GM19238 (cell line): ENCODE measurements at regions not wholly inside any gene's neighbourhood (a gene's known extent, or its start where the extent isn't known, plus 50 kb on each side); places are given as distances from the start of the nearest gene placed in this dataset.
"Not testable (repeated sequence)": the region's sequence is repeated elsewhere in the genome, so short reads cannot be mapped to it uniquely, and the experiment has no call there.

Experiments used
- DNase-seq: peaks from one replicate; pipeline ENCODE4 v3.0.0; 2011; ENCODE audit warnings: low spot score; ENCODE audit not compliant: insufficient read length

GRCh38 chr4:4668355-4669210 is 126.7 kb upstream of the STX18 start:
- no peak for DNase-seq

- no peak for DNase-seq
Observed at GRCh38 chr4:4667622-4668081, 125.8 kb upstream of the STX18 start.

GRCh38 chr4:4666693-4667621 is 125.1 kb upstream of the STX18 start:
- no peak for DNase-seq

DNA sequence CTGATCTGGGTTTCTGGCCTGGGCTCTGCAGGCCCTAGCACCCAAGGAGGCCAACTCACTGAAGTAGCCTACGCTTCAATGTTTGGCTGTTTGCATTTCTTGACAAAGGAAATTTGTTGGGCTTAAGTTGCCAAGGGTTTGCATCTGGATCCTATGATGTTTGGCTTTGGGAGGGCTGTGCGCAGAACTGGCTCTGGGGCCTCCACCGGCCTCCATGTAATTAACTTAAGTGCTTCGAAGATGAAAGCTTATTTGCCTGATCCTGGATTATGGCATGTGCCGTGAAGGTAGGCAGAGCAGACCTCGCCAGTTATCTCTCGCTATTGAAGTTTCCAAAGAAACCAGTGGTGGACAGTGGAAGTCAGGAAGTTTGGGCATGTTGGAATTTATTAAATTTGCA is 124.3 kb upstream of the STX18 start:
- DNase-seq: no peak

GRCh38 chr4:4664234-4664633 is 122.4 kb upstream of the STX18 start:
- no peak for DNase-seq

DNA sequence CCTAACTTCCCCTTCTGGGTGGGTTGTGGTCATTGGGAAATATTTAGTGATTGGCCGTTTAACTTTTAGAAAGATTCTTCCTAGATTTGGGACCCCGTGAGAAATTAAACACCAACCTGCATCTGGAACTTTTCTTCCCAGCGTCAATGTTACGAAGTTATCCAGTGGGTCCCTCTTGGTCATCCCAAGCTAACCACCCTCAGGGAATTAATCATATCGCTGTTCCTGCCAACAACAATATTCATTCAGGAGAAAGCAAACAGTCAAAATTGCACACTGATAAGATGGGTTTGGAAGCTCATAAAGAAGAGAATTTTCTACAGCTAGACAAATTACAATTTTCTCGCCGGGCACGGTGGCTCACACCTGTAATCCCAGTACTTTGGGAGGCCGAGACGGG is 121.2 kb upstream of the STX18 start:
- DNase-seq: no peak

- no peak for DNase-seq
Observed at GRCh38 chr4:4662230-4662629, 120.4 kb upstream of the STX18 start.

DNA sequence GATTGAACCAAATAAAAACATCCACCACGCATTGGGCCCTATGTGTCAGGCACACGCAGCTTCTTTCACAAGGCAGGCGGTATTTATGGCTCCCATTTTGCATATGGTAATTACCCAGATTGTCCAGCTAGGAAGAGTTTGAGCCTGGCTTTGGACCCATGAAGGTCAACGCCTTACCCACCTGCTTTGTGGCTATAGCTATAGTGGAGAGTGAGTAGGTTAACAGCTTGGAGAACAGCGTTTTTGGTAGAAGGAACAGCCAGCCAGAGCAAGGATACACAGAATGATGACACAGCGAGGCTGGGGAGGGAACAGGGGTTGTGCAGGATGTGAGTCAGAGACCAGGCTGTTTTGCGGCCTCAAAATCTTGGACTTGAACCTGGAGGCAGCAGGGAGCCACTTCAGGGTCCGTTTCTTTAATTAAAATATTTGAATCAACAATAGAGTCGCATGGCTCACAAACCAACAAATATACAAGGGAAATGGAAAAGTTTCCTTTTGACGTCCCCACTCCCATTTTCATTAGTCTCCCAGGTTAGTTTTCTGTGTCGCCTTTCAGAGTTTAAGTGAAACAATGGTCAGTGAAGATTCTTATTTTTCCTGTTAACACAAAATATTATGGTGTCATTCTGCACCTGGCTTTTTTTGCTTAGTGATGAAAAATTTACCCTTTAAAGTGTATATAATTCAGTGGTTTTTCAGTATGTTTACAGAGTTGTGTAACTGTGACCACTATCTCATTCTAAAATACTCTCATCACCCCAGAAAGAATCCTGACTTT is 118.2 kb upstream of the STX18 start:
- no peak for DNase-seq

GRCh38 chr4:4658052-4658451 is 116.2 kb upstream of the STX18 start:
- DNase-seq: no peak

DNA sequence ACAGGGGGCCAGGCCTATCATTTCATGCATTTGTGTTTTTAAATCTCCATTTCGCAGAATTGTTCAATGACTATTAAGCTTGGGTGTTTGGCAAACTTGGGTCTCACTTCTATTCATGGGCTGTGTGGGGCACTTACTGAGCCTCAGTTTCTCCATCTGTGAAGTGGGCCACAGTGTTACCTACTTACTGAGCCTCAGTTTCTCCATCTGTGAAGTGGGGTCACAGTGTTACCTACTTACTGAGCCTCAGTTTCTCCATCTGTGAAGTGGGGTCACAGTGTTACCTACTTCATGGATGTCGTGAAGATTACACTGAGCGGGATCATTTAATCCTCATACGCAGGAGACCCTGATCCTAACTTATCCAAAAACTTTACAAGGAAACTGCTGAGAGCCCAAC is 115.1 kb upstream of the STX18 start:
- no peak for DNase-seq

DNA sequence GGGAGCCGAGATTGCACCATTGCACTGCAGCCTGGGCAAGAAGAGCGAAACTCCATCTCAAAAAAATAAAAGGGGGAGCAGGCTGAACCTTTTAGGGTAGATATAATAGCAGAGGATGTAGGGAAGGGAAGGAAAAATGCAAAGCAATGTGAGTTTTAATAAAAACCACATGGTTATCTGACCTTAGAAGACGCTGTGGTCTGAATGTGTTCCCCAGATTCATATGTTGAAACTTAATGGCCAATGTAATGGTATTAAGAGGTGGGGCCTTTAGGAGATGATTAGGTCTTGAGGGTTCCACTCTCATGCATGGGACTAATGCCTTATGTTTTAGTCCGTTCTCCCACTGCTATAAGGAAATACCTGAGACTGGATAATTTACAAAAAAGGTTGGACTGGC is 114.1 kb upstream of the STX18 start:
- DNase-seq: no peak

- DNase-seq: no peak
Observed at GRCh38 chr4:4655011-4655410, 113.2 kb upstream of the STX18 start.

DNA sequence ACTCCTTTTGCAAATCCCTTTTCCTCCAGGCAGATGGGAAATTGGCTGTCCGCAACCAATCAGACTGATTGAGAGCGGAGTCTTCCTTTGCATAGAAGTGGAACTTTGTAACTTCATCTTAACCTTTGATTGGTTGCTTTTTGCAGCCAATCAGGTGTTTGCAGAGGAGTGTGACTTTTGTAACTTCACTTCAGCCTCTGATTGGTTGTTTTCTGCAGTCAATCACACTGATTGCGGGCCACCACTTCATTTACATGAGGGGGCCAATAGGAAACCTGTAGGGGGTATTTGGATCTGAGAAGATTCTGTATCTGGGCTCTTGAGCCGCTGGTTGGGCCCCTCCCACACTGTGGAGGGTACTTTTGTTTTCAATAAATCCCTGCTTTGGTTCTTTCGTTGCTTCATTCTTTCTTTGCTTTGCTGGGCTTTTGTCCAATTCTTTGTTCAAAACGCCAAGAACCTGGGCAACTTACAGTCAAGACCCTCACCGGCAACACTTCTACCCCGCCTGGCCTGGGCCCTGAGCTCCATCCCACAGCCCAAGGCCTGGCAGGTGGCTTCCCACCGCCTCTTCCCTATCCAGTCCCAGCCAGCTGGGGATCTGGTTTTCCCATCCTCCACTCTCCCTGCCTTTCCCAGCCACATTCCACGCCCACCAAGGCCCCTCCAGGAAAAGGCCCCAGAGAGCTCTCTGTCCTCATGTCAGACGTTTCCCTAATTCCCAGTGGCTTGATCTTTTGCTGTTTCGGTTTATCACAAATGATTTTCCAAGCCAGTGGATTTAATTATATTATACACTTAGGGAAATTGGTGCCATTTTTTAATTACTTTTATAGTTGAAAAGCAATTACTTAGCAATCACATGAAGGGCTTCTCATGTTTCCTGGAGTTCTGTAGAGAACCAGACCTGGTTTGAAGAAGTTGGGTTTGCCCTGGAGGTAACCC is 110.2 kb upstream of the STX18 start:
- DNase-seq: no peak

GRCh38 chr4:4647041-4647440 is 105.2 kb upstream of the STX18 start:
- DNase-seq: no peak

DNA sequence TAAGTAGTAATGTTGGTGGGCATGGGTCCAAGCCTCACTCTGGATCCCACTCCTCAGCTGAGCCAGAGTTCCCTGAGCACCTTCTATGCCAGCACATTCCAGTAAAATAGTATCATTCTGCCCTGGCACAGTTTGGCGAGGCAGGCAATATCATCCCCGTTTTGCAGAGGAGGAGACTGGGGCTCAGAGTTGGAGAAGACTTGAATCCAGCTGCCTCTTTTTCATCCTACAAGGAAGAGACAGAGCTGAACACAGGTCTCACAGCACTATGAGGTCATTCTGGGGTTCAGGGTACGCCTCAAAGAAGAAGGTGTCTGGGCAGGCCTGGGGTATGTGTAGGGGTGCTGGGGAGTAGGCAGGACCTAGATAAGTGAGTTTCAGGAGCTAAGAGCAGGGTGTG is 103.9 kb upstream of the STX18 start:
- DNase-seq: no peak

- DNase-seq: not testable (repeated sequence)
Observed at GRCh38 chr4:4644277-4644676, 102.4 kb upstream of the STX18 start.

DNA sequence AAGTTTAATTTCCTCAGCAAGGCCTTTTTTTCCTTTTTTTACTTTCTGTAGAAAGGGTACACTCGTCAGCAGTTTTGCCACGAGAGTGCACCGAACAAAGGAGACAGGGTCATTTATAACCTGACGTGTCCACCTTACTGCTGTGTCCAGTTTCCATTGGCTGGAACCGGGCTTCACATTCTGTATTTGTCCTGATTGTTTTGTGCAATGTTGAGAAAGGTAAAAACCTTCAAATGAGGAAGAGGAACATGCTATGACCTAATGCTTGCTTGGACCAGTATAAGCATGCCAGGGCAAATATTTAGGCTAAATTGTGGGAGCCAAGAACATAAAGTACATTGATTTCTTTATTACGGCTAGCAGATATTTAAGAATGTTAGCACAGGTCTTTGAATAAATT is 101.9 kb upstream of the STX18 start:
- not testable (repeated sequence) for DNase-seq

DNA sequence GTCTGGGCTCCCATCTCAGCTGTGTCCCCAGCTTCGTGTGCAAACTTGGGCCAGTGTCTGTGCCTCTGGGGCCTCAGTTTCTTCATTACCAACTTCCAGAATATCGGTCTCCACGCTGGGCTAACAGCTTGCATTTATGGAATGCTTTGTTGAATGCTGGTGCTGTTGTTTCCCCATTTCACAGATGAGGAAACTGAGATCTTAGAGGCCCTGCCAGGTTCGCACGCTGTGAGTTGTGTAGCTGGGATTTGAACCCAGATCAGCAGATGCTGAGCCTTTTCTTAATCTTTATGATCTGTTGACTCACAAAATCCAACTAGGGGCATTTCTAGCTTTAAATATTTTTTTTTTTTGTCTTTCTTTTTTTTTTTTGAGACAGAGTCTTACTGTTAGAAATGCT is 101.5 kb upstream of the STX18 start:
- no peak for DNase-seq

- DNase-seq: no peak
Observed at GRCh38 chr4:4642496-4643000, 100.7 kb upstream of the STX18 start.
